A204.1 (cell line): ENCODE measurements at regions not wholly inside any gene's neighbourhood (a gene's known extent, or its start where the extent isn't known, plus 50 kb on each side); places are given as distances from the start of the nearest gene placed in this dataset.
"Not testable (repeated sequence)": the region's sequence is repeated elsewhere in the genome, so short reads cannot be mapped to it uniquely, and the experiment has no call there.

Experiments
- FAIRE-seq: peaks from 2 replicates; lab custom pipeline; 2012; peaks lifted over from hg19 to GRCh38; lab: Jason Lieb, UNC

DNA sequence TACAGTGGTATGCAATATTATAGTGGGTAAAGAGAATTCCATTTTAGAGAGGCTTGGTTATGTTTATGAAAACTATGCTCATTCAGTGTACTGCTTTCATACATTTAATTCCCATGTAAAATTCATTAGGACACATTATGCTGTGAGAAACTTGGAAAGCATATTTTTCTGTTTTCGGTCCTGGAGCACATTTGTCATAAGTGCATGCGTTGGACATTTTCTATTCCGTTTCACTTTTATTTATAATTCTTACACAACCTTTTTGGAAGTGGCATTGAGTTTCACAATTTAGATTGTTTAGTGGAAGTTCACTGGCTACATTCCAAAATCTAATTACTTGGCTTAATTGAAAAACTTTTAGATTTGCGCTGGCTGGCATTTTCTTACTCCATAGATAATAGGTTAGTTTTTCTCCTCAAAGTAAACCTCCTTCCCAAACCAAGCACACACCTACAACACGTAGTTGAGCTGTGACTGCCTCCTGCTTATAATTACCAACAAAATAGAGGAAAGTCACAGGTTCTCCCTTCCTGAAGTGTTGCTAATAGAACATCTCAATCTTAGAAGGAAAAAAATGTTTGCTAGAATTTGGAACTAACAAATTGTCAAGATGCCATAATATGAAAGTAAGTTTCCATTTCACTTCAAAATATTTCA is 938.5 kb downstream of the TRHDE start:
- no peak for FAIRE-seq

DNA sequence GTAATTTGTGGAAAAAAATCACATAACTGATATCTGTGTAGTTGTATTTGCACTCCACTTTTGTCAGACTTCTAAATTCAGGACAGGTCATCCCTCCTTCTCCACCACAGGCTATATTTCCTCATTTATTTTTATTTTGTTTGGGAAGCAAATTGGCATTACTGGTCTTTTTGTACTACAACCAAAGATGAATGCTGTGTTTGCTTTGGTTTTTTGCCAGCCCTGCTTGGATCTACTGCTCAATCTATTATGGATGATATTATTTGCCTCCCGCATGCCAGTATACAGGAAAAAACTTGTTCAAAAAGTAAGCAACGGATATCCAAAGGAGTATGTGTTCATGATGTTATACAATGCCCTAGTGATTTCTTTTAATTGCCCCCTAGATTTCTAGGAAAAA is 948.8 kb downstream of the TRHDE start:
- FAIRE-seq, result no peak

DNA sequence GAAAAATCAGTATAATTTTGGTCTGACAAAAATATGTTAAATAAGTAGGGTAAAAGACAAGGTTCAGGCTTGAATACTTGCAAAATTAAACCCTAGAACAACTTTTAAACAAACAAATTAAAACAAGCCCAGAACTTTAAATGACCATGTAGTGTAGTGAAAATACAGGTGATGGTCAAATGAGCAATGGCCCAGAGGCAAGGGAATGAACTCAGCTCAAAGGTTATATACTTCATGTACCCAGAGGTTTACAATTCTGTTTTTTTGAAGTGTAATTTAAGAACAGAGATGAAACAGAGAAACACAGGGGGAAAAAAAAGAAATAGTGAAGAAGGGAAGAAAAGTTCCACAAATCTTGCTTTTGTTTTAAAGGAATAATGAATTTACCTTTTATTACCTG is 949.2 kb downstream of the TRHDE start:
- no peak for FAIRE-seq

DNA sequence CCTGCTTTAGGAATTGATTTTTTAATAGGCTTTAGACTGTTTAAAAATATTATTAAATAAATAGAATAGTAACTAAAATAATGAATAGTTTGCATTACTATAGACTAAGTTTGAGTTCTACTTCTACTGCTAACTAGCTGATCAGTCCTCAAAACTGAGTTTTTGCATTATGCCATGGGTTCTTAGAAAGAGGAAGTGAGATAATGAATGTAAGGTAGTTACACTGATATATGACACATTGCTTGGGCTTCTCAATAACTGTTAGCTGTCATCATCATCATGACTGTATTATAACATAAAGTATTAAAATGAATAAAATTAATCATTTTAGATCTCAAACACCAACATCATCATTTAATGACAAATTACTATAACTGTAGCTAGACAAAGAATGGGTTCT is 949.7 kb downstream of the TRHDE start:
- no peak for FAIRE-seq

DNA sequence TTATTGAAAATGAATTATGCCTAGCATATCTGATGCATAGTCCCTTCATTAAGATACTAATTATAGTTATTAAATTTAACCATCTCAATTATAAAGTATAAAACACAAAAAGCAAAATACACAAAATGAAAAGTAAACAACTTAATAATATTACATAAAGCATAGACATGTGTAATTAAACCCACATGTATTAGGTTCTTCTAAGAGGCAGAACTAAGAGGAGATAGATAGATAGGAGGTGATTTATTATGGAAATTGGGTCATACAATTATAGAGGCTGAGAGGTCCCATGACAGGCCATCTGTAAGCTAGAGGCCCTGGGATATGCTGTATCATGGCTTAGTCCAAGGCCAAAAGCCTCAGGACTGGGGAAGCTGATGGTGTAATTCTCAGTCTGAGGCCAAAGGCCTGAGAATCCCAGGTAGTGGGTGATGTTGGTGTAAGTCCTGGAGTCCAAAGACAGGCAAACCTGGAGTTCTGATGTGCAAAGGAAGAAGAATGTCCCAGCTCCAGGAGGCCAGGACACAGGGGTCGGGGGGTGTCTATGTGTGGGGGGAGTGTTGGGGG is 953.3 kb downstream of the TRHDE start:
- FAIRE-seq, result no peak

DNA sequence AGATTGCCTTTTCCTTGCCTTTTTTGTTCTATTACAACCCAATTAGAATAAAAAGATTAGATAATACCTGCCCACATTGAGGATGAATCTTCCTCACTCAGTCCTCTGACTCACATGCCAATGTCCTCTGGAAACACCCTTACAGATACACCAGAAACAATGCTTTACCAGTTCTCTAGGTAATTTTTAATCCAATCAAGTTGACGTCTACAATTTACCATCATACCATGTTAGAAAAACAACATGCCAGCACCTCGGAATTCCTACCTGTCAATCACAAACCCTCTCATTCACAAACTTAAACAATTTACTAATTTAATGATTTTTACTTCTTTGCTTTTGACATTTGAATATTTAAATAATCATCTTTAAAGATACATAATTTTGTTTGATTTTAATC is 953.8 kb downstream of the TRHDE start:
- no peak for FAIRE-seq

DNA sequence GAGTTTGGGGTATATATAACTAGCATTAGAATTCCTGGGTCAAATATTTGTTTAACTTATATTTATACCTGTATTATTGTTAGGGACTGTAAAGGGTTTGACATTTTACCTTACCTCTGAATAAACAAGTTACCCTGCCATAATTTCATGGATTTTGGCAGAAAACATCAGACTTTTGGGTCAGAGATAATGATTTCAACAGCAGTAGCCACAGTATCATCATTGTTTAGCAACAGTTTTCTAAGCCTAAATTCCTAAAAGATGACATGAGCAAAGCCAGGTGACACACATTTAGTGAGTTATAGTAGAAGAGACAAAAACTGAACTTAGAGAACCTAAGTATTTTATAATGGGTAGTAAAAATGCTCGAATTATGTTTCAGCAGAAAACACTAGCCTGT is 954.4 kb downstream of the TRHDE start:
- no peak for FAIRE-seq

DNA sequence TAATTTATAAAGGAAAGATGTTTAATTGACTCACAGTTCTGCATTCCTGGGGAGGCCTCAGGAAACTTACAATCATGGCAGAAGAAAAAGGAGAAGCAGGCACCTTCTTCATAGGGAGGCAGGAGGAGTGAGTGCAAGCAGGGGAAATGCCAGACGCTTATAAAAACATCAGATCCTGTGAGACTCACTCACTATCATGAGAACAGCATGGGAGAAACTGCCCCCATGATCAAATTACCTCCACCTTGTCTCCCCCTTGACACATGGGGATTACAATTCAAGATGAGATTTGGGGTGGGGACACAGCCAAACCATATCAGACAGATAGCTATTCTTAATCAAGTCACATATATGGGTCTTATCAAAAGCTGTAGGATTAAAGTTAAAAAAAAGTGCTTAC is 956.7 kb downstream of the TRHDE start:
- not testable (repeated sequence) for FAIRE-seq

DNA sequence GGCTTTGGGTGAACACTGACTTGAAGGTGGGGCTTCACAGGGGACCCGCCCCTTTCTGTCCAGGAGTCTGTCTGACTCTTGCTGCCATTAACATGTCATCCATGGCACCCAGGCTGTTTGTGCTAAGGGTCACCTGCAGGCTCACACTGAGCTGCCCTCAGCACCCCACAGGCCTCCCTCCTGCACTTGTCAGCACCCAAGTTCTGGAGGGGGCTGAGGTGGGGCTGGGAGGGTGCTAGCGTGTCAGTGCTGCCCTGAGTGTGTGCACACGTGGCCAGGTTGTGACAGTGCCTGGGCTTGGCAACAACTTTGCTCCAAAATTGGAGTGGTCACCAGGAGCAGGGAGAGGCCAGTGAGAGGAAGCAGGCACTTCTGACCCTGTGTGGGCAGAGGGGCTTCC is 963.2 kb downstream of the TRHDE start:
- no peak for FAIRE-seq

DNA sequence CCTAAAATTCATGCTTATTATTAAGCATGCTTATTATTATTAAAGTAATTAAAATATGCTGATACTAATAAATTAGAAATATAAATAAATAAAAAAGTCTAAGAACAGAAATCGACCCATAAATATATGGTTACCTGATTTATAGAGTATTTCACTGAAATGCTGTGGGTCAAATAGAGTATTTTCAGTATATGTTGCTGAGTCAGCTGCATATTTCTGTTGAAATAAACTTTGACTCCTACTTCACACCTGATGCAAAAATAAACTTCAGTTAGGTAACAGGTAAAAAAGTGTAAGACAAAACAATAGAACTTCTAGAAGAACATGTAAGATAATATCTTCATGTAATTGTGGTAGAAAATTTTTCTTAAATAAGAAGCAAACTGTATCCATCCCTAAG is 967.9 kb downstream of the TRHDE start:
- no peak for FAIRE-seq

DNA sequence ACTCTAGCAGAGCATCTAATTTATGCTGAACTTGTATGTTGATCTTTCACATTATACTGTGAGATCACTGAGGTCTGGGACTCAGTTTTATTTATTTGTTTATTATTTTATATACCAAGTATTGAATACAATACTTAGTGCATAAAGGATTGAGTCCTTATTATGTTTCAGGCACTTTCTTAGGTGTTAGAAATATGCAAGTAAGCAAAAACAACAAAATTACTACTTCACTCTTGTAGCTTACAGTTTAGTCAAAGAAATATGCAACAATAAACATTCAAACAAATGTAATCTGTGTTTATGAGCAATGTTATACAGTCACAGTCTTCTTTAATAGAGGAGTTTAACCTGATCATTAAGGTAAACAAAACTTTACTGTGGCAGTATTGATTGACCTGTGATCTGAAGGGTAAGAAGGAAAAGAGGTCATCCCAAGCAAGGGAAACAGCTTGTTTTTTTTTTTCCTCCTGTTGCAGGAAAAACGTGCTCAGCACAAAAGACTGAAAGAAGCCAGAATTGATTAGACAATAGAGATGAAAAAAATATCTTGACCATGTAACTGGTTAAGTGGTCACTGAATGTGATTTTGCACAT is 990.7 kb downstream of the TRHDE start:
- FAIRE-seq, result no peak

DNA sequence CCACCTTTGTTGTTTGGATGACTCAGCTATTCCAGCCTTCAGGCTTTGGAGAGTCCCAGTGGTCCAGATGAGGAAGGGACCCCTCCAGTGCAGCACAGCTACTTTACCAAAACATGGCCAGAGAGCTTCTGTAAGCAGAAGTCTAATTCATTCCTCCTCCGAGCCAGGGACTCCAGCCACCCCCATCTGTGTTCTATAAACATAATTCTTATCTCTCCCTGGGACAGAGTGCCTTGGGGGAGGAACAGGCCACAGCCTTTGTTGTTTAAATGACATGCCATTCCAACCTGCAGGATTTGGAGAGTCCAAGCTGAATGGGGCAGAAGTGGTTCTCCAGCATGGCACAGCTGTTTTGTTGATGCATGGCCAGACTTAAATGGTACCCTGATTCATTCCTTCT is 994.0 kb downstream of the TRHDE start:
- no peak for FAIRE-seq

DNA sequence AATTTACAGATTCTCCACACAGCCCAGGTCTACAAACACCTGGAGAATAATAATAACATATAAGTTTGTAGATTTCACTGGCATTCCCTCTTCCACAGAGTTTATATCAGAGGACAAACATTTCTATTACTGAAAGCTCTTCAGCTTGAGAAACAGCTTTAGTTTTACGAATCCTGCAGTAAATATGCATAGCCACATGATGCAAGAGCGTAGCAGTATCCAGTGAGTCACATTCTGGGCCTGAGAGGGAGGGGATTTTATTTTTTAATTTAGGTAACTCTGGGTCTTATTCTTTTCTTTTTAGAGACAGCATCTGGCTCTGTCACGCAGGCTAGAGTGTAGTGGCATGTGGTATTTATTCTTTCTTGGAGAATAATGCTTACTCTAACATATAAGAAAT is 1002.8 kb downstream of the TRHDE start:
- no peak for FAIRE-seq

DNA sequence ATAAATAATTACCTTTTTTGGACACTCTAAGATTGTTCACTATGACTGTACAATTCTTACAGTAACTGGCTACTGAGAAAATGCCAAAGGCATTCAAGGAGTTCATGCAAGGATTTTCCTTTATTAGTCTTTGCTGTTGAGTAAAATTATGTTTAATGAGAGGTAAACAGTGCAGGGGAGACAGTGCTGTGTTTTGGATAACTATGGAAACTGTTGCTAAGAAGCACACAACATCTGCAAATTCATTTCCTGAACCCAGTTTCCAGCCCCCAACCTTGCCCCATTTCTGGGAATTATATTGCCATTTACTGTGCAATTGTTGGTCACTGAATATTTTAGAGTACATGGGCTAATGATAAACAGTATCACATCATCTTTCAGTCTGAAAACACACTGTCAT is 1005.8 kb downstream of the TRHDE start:
- no peak for FAIRE-seq

DNA sequence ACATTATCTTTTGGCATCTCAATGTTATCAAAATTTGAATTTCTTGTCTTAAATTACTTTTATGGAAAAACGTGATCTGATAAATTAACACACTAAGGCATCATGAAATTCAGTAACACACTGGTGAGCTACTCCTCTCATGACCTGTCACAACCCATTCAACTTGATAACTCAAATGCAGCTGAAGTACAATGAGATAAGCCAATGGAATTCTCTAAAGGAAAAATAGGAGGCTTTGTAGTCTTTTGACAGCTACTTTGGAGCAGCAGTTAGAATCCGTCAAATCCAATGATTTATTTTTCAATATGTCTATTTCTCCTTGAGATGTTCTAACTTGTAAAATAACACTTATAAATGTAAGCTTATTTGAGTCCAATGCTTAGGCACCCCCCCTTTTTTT is 1029.4 kb downstream of the TRHDE start:
- FAIRE-seq, result no peak

DNA sequence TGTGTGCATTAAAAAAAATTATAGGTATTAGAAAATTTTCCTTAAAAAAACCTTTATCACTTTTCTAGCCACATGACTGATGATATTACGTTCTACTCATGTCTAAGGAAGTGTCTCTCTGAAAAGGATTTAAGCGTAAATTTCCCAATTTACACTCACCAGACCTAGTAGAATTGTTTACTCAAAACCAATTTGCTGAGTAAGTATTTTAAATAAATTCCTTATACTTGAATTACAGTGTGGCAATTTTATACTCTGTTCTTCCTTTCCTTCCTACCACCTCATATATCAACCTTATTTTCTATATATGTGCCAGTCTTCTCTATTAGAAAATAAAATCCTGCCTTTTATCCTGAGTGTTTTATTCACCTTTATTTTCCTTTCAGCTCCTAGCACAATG is 1035.1 kb downstream of the TRHDE start:
- no peak for FAIRE-seq

DNA sequence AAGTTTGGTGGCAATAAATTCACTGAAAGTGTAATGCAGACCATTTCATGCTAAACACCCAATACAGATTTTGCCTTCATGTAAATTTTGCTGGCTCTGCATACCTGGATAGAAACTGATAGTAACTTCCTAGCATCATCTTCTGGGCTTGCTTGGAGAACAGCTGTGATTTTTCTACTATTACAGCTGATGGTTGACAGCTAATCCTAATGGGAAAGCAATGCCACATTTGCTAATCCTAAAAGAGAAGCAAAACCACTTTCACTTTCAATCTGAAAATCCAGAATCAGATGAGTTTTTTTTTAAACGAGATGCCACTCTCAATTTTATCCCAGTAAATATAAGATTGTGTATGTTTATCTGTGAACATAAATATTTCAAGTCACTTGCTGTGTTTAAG is 1035.9 kb downstream of the TRHDE start:
- FAIRE-seq, result no peak

DNA sequence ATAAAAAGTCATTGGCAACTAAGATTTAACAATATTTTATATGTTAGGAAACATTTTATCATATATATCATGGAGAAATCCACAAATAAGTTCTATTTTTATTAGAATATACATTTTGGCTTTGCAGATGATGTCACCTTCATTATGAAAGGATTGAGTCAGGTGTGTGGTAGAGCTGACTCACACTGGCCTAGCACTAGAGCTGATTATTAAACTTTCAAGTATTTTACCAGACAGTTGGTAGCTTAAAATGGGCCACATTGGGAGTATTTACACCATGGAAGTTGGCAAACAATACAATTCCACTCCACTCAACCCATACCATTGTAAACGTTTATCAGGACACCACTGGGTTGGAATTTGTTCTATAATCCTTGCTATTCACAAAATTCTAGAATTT is 1036.6 kb downstream of the TRHDE start:
- no peak for FAIRE-seq

DNA sequence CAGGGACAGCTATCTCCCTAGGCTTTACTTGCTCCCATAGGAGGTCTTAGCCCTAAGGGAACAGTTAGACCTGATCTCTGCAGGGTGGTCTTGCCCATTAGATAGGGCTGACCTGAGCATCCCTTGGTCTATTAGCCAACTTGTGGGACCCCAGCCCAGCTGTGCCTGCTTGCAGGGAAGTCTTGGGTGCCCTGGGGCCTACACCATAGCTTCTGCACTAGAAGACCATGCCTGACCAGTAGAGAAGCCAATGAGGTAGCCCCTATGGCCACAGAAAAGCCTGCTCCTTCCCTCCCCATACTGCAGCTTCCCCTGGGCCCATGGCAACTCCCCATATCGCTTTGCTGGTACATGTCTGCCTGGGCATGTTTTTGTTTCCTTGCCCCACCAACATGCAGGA is 1049.1 kb downstream of the TRHDE start:
- no peak for FAIRE-seq

DNA sequence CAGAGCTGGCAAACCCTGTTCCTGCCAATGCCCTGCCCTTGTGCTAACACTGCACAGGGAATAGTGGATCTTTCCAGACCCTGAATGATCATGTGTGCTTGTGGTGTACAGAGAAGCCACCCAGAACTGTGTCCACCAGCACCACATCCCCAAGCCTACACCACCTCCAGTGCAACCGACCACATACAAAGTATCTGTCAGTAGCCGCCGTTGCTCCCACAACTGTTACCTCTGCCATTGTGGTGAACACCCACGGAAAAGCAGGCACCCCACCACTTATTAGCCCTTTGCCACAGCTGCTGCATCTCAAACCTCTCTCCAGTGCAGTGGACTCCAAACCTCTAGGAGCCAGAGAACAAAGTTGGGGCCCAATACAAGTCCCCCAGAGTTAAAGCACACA is 1049.6 kb downstream of the TRHDE start:
- no peak for FAIRE-seq

DNA sequence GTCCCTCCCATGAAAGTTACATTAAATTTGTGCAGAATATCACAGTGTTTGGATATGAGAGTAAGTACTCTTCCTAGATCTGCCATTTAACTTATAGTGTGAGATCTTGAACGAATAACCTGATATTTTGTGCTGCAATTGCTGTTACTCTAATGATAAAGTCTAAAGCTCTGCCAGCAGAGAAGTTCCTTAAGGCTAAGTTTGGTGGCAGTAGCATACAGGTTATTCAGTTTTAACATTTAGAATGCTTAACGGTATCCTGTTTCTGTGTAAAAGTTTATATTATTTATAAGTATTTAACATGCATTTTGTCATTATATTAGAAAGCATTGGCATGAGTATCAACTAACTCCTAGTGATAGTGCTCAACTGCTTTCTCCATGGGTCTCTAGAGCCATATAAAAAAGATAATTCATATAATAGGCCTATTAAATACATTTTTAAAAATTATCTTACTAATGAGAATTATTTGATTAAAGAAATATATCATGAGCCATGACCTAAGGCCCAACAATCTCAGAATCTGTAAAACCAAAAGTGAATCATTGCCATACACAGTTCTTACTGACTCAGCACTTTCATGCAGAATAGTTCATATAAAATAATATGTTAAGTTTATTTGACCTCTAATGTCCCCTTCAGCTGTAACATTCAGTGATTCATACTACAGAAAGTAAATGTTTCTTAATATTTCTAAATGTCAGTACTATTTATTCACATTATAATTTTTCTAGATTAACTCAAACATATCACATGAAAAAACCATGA is 1058.6 kb downstream of the TRHDE start:
- no peak for FAIRE-seq

DNA sequence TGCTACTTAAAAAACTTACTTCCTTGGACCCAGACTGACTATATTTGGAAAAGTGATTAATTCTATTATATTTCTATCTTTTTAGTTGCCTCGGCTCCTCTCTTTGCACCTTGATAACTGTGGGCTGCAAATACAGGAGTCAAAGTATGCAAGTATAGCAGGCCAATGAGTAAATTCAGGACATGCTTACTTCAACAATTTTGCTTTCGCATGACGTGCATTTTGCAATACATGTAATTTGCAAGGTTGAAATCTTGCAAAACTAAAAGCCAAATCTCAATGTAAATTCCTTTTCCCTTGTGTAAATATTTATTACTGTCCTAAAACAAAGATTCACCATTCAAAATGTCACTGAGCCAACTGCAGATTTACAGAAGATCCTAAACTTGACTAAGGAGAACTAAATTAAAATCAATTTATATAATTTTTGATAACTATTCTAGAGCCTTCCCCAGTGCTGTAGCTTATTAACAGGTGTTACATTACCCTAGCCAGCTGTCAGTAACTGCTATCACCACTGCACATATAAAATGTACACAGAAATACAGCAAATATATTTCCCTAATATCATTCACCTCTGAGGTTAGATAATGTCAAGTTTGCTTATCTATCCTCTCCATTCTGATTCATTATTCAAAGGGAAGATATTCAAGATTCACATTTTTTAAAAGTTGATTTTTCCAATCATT is 1069.5 kb downstream of the TRHDE start:
- no peak for FAIRE-seq

DNA sequence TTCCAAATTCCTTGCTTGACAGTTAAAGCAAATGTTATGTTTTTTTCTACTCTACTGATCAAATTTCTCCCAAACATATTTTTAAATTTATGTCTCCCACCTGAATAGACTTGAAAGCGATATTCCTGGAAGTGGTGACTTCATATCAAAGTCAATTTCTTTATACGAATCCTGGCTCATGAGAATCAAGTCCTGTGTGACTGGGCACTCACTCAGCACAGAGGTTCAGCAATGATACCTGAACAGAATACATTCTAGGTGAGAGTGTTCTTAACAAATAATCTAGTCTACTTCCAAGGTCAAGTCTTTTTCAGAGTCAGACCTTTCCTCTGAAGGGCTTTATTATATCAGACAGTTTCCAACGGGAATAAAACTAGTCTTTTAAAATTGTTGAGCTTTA is 1070.6 kb downstream of the TRHDE start:
- no peak for FAIRE-seq
